HK-2 (cell line): ENCODE measurements at regions not wholly inside any gene's neighbourhood (a gene's known extent, or its start where the extent isn't known, plus 50 kb on each side); places are given as distances from the start of the nearest gene placed in this dataset.

Source experiments
- DNase-seq: peaks from one replicate; pipeline ENCODE4 v3.0.0-alpha.2; 2018; ENCODE audit not compliant: unreplicated experiment

DNA sequence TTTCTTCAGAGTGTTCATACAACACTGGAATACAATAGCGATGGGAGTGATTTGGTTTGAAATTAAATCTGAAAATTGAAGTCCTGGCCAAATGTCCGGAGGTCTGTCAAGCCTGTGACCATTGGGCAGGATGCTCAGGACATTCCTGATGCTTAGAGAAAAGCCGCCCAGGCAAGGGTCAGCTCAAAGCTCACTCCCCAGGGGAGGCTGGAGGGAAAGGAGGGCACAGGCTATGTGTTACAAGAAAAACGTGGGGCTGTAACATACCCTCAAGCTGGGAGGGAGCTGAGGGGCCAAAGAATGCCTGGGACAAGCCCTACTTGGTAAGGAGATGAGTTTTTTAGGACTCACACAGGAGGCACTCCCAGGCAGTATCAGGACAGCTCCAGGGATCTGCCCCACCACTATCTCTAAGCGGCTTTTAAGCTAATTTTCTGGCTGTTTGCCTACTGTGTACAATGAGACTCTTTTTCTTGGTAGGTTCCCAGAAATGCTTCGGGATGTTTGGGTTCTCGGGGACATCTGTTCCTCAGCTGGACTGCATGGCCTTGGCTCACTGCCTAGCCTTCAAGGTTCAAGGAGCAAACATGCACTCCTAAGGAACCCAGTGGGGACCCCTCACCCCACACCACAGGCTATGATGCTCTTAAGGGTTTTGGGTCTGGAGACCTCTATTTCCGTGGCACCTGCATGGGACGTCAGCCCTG, 500.1 kb downstream of the BRD1 start:
- DNase-seq: no peak

DNA sequence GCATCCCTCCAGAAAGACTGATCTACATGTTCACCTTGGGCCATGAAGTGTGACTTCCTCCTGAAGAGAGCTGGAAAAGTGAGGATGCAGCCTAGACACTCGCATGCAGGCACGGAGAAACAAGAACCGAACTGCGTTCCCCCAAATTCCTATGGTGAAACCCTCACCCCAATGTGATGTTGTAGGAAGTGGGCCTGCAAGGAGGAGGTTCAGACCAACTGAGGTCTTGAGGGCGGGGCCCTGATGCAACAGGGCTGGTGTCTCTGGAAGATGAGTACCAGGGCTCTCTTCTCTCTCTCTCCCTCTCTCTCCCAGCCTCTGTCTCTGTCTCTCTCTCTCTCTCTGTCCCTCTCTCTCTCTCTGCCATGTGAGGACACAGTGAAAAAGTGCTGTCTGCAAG, 501.1 kb downstream of the BRD1 start:
- no peak for DNase-seq

DNA sequence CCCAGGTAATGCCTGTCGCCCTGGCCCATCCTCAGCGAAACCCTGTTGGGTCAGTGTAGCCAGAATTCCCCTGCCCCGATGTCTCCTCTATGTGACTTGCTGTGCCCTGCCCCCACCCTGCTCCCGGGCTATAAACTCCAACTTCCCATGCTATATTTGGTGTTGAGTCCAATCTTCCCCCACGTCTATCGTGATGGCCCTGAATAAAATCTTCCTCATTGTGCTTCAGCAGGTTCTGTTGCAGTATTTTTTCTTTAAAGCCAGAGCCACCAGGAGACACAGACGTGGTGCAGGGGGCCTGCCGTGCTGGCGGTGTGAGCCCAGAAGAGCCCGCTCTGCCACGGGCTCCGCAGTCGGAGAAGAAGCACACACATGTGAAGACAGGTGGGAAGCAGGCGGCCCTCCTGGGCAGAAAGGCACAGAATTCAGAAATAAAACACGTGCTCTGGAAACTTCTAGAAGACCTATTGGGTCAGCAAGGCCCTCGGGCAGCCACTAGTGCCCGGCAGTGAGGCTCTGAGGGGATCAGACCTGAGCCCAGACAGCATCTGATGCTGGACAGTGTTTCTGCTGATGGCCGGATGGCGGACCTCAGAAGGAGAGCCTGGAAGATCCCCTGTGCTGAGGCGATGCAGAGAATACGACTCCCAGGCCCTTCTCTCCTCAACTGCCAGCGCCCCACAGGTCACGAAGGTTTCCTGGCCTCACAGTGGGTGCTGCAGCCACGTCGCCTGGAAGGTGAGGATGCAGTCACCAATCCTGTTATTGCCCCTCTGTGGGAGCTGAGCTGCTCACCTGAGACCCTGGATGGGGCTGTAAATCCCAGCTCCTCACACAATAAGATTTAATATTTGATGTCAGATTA, 501.9 kb downstream of the BRD1 start:
- no peak for DNase-seq

DNA sequence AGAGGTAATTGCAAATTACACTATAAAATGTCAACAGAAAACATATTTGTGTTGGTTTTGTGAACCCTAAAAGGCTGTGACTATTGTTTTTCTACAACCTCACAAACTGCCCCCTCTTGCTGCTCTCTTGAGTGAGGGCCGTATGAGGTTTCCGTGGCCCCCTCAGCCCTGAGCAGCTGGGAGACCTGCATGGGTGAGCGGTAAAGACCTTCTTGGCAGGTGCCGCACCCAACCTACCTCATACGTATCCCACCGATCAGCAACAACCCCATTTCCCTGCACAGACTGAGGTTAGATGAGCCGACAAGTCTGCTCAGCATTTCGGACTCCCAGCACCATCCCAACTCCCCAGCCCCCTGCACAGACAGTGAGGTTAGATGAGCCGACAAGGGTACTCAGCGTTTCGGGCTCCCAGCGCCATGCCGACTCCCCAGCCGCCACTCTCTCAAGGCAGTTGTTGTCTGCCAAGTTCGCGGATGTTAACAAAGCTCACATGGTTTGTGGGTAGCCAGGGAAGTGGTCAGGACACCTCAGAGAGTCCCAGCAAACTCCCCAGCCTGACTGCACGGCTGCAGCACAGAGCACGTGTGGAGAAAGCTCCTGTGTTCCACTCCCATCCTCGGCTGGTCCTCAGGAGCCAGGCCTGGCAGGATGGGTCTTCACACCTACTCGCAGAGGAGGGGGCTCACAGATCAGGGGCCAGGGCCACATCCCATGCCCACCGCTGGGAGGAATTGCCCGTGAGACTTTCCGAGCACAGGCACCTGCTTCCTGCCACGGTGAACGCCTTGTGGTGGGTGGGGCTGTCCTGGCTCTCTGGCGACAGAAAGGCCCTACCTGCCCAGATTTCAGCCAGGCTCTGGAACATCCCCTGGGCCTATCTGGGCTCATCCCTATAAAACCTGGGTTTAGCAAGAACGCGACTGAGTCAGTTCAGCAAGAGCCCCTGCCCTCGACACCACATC, 502.9 kb downstream of the BRD1 start:
- no peak for DNase-seq

DNA sequence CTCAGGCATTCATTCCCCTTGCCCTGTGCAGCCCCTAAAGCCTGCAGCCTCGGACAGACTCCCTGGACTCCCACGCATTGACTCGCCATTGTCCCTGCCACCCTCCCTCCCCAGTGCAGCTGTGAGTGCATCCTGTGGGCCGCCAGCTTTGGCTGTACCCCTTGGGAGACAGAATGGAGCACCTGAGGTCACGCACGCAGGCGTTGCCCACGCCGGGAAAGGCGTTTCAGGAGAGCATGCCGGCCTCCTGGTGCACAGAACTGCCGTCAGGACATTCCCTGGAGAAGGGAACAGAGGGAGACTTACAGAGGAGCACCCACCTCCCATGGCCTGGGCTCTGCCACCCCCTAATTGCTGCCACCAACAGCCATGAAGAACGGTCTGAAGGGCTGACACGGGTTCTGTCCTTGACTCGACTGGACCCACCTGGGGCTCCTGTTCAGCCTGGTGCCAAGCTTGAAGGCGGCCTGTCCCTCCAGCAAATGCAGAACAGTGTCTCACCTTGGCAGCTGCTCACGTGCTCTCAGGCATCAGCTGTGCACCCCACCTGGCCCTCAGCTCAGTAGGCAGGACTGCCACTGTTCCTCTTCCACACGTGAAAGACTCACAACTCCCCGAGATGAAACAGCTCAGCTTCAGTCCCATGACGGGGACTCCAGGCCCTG, 503.8 kb downstream of the BRD1 start:
- DNase-seq: no peak

DNA sequence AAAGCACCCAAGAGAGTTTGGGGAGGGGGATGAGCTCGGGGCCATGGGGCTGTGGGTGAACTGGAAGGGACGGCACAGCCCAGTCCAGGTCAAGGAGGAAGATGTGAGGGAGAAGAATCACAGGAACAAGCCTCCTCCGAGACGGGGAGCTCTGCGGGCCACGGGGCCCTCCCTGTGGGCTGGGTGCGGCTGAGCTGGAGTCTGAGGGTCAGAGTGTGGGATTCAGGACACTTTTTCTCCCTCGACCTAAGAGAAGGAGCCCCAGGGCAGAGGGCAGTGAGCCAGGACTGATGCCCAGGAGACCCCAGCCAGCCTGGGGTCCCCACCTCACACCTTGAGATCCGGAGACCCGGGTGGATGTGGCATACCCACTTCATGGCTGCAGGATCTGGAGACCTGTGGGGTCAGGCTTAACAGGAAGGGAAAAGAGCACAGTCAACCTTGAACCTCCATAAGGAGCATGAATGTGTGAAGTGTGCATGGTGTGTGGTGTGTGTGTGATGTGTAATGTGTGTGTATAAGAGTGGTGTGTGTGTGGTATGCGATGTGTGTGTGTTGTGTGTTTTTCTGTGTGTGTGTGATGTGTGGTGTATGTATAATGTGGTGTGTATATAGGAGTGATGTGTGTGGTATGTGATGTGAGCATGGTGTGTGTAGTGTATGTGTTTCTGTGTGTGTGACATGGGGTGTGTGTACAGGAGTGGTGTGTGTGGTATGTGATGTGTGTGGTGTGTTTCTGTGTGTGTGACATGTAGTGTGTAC, 504.6 kb downstream of the BRD1 start:
- no peak for DNase-seq

DNA sequence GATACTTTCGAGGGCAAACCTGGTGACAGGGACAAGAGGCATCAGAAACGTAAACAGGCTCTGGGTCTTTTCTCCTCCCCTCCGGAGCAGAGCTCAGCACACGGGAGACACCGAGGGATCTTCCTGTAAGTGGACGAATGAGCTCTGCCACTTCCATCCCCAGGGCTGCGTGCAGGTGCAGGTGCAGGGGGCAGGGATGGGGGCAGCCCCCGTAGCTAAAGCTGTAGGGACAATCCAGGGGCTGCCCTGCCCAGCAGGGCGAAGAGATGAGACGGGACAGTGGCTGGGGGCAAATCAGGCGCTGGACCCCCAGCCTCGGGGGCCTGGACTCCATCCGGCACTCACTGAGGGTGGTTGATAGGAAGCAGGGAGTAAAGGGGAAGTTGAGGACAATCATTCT, 505.4 kb downstream of the BRD1 start:
- DNase-seq: no peak

DNA sequence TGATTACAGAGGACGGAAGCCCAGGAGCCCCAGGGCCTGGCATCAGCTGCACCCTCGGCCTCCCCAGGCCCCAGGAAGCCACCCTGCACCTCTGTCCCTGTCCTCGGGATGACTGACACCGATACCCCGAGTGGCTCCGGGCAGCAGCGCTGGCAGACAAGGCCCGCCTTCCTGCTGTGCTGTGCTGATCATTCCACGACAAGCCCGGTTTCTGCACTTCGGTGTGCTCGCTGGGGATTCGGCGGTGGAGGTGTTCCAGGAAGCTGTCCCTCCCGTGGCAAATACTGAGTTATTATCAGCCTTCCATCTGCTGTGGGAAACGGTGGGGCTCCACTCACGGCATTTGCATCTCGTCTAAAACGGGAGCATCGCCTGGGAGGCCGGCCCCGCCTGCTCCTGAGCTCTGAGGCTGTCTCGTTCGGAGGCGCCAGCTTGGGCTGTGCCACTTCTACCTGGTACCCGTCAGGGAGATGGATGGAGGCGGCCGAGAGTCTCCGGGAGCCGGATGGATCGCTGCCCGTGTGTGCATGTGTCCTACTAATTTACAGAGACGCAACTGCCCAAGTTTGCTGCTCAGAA, 506.1 kb downstream of the BRD1 start:
- DNase-seq: no peak

DNA sequence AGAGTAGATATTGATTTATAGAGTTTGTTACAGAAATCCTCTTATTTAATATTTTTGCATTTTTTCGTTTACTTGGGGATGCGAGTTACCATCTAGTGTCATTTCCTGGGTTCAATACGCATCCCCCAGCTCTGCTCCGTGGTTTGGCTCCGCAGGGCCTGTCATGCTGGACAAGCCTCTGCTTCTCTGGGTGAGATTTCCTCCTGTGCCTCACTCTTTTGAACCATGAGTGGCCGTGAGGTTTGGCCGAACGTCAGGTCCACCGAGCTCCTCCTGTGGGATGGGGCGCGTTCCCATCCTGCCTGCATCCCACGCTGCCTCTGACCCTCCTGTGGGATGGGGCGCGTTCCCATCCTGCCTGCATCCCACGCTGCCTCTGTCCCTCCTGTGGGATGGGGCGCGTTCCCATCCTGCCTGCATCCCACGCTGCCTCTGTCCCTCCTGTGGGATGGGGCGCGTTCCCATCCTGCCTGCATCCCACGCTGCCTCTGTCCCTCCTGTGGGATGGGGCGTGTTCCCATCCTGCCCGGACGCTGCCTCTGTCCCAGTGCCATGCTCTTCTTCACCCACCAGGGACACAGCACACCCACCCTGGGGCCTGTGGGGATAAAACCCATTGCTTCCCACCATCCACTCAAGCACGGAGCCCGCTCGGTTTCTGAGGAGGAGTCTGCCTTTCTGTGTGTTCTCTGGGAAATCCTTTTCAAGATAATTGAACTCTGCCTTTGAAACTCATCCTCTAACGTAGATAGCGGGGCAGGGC, 506.8 kb downstream of the BRD1 start:
- no peak for DNase-seq

DNA sequence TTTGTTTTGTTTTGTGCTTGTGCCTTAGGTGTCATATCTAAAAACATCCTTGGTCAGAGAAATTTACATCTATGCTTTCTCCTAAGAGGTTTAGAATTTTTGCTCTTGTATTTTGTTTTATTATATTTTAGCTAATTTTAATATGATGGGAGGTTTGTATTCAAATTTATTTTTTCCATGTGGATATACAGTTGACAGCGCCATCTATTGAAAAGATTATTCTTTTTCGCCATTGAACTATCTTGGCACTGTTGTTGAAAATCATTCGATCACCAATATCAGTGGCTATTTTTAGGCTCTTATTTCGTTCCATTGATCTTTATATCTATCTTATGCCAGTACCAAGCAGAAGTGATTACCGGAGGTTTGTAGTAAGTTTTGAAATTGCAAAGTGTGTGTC, 510.3 kb downstream of the BRD1 start:
- no peak for DNase-seq

DNA sequence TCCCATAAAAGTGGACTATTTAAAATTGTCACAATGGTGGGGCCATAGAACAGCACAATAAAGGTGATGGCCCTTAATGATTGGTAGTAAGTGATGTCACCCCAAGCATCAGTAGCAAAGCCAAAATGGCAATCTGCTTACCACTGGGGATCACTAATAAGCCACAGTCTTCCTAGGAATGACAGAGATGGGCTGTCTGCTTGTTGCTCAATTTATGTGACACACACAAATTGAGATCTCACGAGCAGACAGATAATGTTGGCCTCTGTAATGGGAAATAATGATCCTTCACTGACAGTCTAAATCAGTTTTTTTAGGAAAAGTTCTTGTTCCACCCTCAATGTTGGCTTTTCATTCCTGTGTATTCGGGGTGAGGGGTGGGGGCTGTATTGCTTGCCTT, 515.1 kb downstream of the BRD1 start:
- DNase-seq: no peak

DNA sequence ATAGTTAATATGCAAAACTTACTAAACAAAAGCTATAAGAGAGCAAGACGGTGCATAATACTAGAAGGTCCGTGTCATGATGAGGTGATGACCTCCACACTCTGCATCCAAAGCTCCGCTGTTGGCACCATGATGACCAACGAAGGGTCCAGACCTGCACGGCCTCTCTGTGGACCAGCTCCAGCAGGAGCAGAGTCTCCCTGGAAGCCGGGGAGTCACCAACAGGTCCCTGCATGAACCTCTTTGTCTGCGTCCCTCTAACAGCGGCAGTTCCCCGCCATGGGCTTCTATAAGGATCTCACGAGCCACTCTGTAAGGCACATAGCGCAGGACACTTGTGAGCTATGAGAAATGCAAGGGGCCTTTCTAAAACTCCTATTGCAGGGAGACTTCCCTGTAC, 517.3 kb downstream of the BRD1 start:
- DNase-seq: no peak

DNA sequence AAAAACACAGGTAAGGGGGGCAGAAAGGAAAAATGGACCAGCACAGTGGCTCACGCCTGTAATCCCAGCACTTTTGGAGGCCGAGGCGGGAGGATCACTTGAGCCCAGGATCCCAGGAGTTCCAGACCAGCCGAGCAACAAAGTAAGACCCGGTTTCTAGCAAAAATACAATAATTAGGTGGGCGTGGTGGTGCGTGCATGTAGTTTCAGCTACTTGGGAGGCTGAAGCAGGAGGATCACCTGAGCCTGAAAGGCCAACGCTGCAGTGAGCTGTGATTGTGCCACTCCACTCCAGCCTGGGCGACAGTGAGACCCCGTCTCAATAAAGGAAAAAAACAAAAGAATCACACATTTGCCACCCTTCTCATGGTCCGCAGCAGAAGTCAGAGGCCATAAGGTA, 519.4 kb downstream of the BRD1 start:
- DNase-seq: no peak

DNA sequence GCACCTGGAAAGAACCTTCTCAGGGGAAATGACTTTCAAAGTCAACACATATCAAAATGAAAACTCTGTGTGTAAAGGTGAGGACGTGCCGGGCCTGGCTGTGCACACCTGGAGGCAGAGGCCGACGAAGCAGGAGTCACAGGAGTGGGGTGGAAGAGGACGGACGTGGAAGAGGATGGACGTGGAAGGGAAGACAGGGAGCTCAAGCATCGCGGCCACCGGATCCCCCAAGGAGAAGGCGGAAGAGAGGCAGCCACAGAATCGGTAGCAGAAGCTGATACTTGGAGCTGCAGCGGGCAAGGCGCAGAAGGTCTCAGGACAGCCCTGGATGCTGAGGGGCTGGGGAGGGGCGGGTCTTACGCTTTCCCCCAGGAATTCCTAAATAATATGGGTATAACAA, 519.8 kb downstream of the BRD1 start:
- DNase-seq: no peak

DNA sequence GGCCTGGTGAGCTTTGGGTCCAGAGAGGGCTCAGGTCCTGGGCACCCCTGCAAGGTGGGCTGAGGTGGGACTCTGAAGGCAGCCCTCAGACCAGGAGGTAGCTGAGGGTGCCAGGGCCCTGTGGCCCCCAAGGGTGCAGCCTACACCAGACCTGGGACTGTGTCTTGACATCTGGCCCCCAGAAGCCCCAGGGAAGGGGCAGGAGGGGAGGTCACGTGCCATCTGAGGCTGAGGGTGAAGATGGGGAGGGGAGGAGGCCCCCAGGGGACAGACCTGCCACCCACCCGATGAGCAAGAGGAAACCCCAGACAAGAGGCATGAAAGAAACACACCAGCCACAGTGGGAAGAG, 520.2 kb downstream of the BRD1 start:
- DNase-seq: no peak

DNA sequence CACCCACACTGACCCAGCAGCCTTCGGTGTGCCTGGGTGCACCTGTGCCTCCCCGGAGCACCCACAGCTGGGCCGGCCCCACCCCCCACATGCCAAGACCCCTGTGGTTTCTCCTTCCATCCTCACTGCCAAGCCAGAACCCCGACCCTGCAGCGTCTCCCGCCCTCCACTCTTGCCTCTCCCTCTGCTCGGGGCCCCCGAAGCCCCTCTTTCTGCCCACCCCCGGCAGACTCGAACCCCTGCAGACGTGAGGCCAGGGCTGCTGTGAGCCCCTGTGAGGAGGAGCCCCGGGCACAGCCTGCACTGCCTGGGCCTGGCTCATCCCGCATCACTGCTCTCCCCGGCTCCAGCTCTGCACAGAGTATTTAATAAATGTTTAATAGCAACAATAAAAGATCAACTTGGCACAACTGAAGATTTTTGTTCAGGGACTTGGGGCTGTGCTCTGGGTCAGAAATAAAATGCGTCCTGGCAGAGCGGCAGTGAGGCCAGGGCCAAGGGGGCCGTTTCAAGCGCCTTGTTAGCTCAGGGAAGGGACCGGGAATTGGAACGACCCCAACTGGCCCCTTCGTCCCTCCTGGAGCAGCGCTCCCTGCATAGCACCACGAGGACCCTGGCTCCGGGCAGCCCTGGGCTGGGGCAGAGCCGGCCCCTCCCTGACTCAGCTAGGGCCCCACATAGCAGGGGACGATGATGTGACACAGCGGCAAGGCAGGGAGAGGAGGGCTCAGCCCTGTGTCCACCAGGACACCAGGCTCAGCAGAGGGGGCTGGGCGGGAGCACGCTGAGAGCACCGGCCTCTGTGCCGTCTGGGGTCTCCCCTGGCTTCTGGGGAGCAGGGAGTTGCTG, 520.8 kb downstream of the BRD1 start:
- DNase-seq: no peak

DNA sequence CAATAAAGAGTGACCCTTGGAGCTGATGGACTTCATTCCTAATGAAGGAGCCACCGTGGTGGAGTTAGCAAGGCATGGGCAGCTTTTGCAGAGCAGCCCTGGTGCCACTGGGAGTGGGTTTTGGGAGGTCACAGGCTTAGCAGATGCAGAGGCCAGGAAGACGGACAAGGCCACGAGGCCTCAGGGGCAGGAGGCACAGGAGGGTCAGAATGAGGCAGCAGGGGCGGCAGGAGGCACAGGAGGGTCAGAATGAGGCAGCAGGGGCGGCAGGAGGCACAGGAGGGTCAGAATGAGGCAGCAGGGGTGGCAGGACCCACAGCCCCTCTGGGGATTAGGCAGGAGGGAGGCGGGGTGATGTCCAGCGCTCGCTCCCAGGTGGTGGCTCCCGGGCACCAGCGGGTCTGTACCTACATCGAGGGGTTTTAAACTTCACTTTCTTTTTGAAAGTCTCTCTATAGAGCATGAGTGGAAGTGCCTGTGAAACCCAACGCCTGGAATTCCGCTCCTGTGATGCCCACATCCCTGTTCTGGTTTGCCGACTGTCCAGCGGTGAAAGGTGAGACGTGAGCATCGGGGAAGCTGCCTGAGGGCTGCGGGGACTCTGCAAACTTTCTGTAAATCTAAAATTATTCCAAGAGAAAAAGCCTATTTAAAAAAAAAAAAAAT, 521.6 kb downstream of the BRD1 start:
- no peak for DNase-seq

DNA sequence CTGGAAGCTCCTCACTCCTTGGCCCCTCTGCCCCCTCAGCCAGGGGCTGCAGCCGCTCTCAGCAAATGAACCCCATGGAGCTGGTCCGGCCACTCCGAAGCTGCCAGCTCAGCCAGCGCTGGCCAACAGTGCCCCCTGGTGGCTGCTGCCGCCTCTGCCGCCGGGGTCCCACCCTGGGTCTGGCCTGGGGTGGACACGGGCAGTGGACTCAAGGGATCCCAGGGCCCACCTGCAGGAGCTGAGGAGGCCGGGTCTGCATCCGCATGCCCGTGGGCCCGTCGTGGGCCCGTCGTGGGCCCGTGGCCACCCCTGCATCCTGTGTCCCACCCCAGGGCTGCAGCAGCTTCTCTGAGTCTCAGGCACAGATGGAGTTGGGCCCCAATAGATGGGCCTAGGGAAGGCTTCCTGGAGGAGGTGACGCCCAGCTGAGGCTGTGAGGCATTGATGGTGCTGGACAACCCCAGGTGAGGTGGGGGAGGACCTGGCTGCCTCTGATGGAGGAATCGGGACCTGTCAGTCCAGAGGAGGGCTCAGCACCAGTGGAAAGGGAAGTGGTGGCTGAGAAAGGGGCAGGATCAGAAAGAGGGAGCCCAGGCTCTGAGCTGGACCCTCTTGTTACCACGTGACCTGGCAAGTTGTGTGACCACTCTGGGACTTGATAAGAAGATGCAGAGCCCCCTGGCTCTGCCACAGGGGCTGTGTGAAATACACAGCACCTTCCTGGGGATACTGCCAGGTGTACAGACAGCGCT, 522.3 kb downstream of the BRD1 start:
- peak; percentile 67 for DNase-seq
